IPS-20b (cell line): ENCODE measurements at regions not wholly inside any gene's neighbourhood (a gene's known extent, or its start where the extent isn't known, plus 50 kb on each side); places are given as distances from the start of the nearest gene placed in this dataset.
"Not testable (repeated sequence)": the region's sequence is repeated elsewhere in the genome, so short reads cannot be mapped to it uniquely, and the experiment has no call there.

ENCODE experiments used
- H3K27ac ChIP-seq: one replicate; pipeline ENCODE4 v1.5.1; 2013; ENCODE audit warnings: low read length
- H3K27me3 ChIP-seq: 2 replicates; pipeline ENCODE4 v1.6.1; 2013; ENCODE audit warnings: mild to moderate bottlenecking, low read length, inconsistent platforms; ENCODE audit not compliant: insufficient read depth
- H3K36me3 ChIP-seq: 2 replicates; pipeline ENCODE4 v1.6.1; 2013; ENCODE audit warnings: low read depth, mild to moderate bottlenecking, inconsistent platforms, low read length, moderate library complexity; ENCODE audit not compliant: insufficient read depth
- H3K4me1 ChIP-seq: 2 replicates; pipeline ENCODE4 v1.6.1; 2013; ENCODE audit warnings: mild to moderate bottlenecking, control low read depth, inconsistent platforms, low read length, moderate library complexity; ENCODE audit not compliant: insufficient read depth
- H3K4me3 ChIP-seq: 2 replicates; pipeline ENCODE4 v1.5.1; 2013; ENCODE audit warnings: mild to moderate bottlenecking, low read length, inconsistent platforms
- H3K9ac ChIP-seq: 2 replicates; pipeline ENCODE4 v1.6.1; 2013; ENCODE audit warnings: low read depth, mild to moderate bottlenecking, inconsistent platforms, low read length, moderate library complexity
- H3K9me3 ChIP-seq: 2 replicates; pipeline ENCODE4 v1.6.1; 2013; ENCODE audit warnings: mild to moderate bottlenecking, low read depth, low read length, inconsistent platforms; ENCODE audit not compliant: insufficient read depth

- no peaks in the 10 kb centered on the region for H3K9me3 ChIP-seq
- no peak overlapping the region for H3K27ac ChIP-seq
- H3K36me3 ChIP-seq = no peaks in the 10 kb centered on the region
- no peak overlapping the region for H3K9ac ChIP-seq
- no peak overlapping the region for H3K4me3 ChIP-seq
- H3K27me3 ChIP-seq = peaks cover 6% of the 10 kb centered on the region
- no peaks in the 10 kb centered on the region; the same call in 1 of the 2 replicates for H3K4me1 ChIP-seq
Observed at GRCh38 chr20:48451401-48451800, 376.4 kb downstream of the PREX1 start.

GRCh38 chr20:48448666-48449600 is 378.9 kb downstream of the PREX1 start:
- Histone ChIP-seq H3K27ac (no peak overlapping the region), H3K9ac (no peak overlapping the region), H3K36me3 (no peaks in the 10 kb centered on the region), H3K4me1 (no peaks in the 10 kb centered on the region), H3K27me3 (peaks cover 6% of the 10 kb centered on the region), H3K4me3 (no peak overlapping the region), H3K9me3 (peaks cover 8% of the 10 kb centered on the region)

- Histone ChIP-seq H3K36me3 (no peaks in the 10 kb centered on the region), H3K4me3 (no peak overlapping the region), H3K27me3 (peaks cover 6% of the 10 kb centered on the region), H3K4me1 (no peaks in the 10 kb centered on the region), H3K9ac (no peak overlapping the region), H3K27ac (no peak overlapping the region), H3K9me3 (peaks cover 8% of the 10 kb centered on the region)
Observed at GRCh38 chr20:48447456-48447855, 380.3 kb downstream of the PREX1 start.

GRCh38 chr20:48445827-48446226 is 382.0 kb downstream of the PREX1 start:
- H3K9me3 ChIP-seq = peaks cover 8% of the 10 kb centered on the region
- no peak overlapping the region for H3K27ac ChIP-seq
- no peak overlapping the region for H3K9ac ChIP-seq
- no peak overlapping the region for H3K4me3 ChIP-seq
- H3K36me3 ChIP-seq = no peaks in the 10 kb centered on the region
- peaks cover 6% of the 10 kb centered on the region for H3K27me3 ChIP-seq
- no peaks in the 10 kb centered on the region for H3K4me1 ChIP-seq

- Histone ChIP-seq H3K4me1 (no peaks in the 10 kb centered on the region), H3K36me3 (no peaks in the 10 kb centered on the region), H3K27ac (no peak overlapping the region), H3K27me3 (peaks cover 6% of the 10 kb centered on the region), H3K9me3 (peaks cover 8% of the 10 kb centered on the region), H3K4me3 (no peak overlapping the region), H3K9ac (no peak overlapping the region)
Observed at GRCh38 chr20:48444249-48444648, 383.6 kb downstream of the PREX1 start.

GRCh38 chr20:48440916-48441315 is 386.9 kb downstream of the PREX1 start:
- H3K9me3 ChIP-seq = peaks cover 16% of the 10 kb centered on the region
- no peak overlapping the region for H3K4me3 ChIP-seq
- no peak overlapping the region for H3K9ac ChIP-seq
- no peaks in the 10 kb centered on the region for H3K27me3 ChIP-seq
- H3K27ac ChIP-seq = no peak overlapping the region
- H3K4me1 ChIP-seq = no peaks in the 10 kb centered on the region
- no peaks in the 10 kb centered on the region for H3K36me3 ChIP-seq

- H3K9ac ChIP-seq = not testable (repeated sequence)
Observed at GRCh38 chr20:48440261-48440660, 387.5 kb downstream of the PREX1 start.

GRCh38 chr20:48437146-48437545 is 390.7 kb downstream of the PREX1 start:
- Histone ChIP-seq H3K4me3 (no peak overlapping the region), H3K27ac (no peak overlapping the region), H3K27me3 (no peaks in the 10 kb centered on the region), H3K9me3 (peaks cover 8% of the 10 kb centered on the region; the same call in 1 of the 2 replicates), H3K9ac (no peak overlapping the region), H3K4me1 (no peaks in the 10 kb centered on the region), H3K36me3 (no peaks in the 10 kb centered on the region)

More at GRCh38 chr20:48440261-48440660, 387.5 kb downstream of the PREX1 start:
- H3K27me3 ChIP-seq, H3K27ac ChIP-seq, H3K4me3 ChIP-seq, H3K4me1 ChIP-seq, H3K36me3 ChIP-seq: not testable (repeated sequence)
- H3K9me3 ChIP-seq = peaks cover 16% of the 10 kb centered on the region

GRCh38 chr20:48436609-48437008 is 391.2 kb downstream of the PREX1 start:
- H3K27ac ChIP-seq, H3K27me3 ChIP-seq, H3K4me3 ChIP-seq, H3K36me3 ChIP-seq, H3K4me1 ChIP-seq, H3K9me3 ChIP-seq, H3K9ac ChIP-seq: not testable (repeated sequence)

- Histone ChIP-seq H3K27me3 (no peaks in the 10 kb centered on the region), H3K4me3 (no peak overlapping the region), H3K36me3 (no peaks in the 10 kb centered on the region), H3K9ac (no peak overlapping the region), H3K4me1 (peaks cover 4% of the 10 kb centered on the region; the same call in 1 of the 2 replicates), H3K27ac (no peak overlapping the region), H3K9me3 (peaks cover 9% of the 10 kb centered on the region)
Observed at GRCh38 chr20:48433178-48433577, 394.6 kb downstream of the PREX1 start.

GRCh38 chr20:48432494-48432832 is 395.3 kb downstream of the PREX1 start:
- Histone ChIP-seq H3K4me1 (peaks cover 4% of the 10 kb centered on the region; the same call in 1 of the 2 replicates), H3K36me3 (no peaks in the 10 kb centered on the region), H3K9ac (no peak overlapping the region), H3K27me3 (no peaks in the 10 kb centered on the region), H3K27ac (no peak overlapping the region), H3K9me3 (peaks cover 7% of the 10 kb centered on the region), H3K4me3 (no peak overlapping the region)
